Glomerular visceral epithelial cell (primary cell): ENCODE measurements at regions not wholly inside any gene's neighbourhood (a gene's known extent, or its start where the extent isn't known, plus 50 kb on each side); places are given as distances from the start of the nearest gene placed in this dataset.
A peak's percentile ranks its signal among the peaks of the same experiment; 100 is the strongest.
"Not testable (repeated sequence)": the region's sequence is repeated elsewhere in the genome, so short reads cannot be mapped to it uniquely, and the experiment has no call there.

Experiments used
- DNase-seq: peaks from one replicate; pipeline ENCODE4 v3.0.0-alpha.2; 2016; ENCODE audit errors: extremely low spot score

GRCh38 chr12:41680155-41680554 is 464.5 kb downstream of the GXYLT1 start:
- DNase-seq, result no peak

GRCh38 chr12:41663598-41664265 is 475.6 kb downstream of the PDZRN4 start:
- peak; percentile 49 for DNase-seq

- no peak for DNase-seq
Measured at GRCh38 chr12:41661141-41661765, 473.1 kb downstream of the PDZRN4 start.

GRCh38 chr12:41656454-41656853 is 468.3 kb downstream of the PDZRN4 start:
- DNase-seq, result no peak

- DNase-seq, result no peak
Measured at GRCh38 chr12:41653386-41654326, 465.5 kb downstream of the PDZRN4 start.

GRCh38 chr12:41652981-41653380 is 464.9 kb downstream of the PDZRN4 start:
- no peak for DNase-seq

GRCh38 chr12:41645624-41646023 is 457.5 kb downstream of the PDZRN4 start:
- DNase-seq, result no peak

GRCh38 chr12:41642808-41643207 is 454.7 kb downstream of the PDZRN4 start:
- not testable (repeated sequence) for DNase-seq

- DNase-seq, result no peak
Measured at GRCh38 chr12:41636653-41637052, 448.5 kb downstream of the PDZRN4 start.

- no peak for DNase-seq
Measured at GRCh38 chr12:41635626-41636364, 447.7 kb downstream of the PDZRN4 start.

GRCh38 chr12:41634091-41634490 is 446.0 kb downstream of the PDZRN4 start:
- no peak for DNase-seq

- no peak for DNase-seq
Measured at GRCh38 chr12:41629611-41630010, 441.5 kb downstream of the PDZRN4 start.

GRCh38 chr12:41627476-41627875 is 439.4 kb downstream of the PDZRN4 start:
- DNase-seq, result no peak

GRCh38 chr12:41624571-41624970 is 436.5 kb downstream of the PDZRN4 start:
- DNase-seq, result no peak
